GM12878 (cell line): ENCODE measurements at regions not wholly inside any gene's neighbourhood (a gene's known extent, or its start where the extent isn't known, plus 50 kb on each side); places are given as distances from the start of the nearest gene placed in this dataset.

Experiments used
- ATAC-seq: fragments of 200-7000 bp; cut with Tn5 transposase; 3 replicates; pipeline ENCODE4 v1.9.1; 2020; ENCODE audit warnings: mild to moderate bottlenecking, moderate library complexity
- BruUV-seq: library from RNA; stranded (reverse); fragments of 400-500 nt; replicated peaks from 2 replicates; lab custom pipeline; 2021; lab: Mats Ljungman, UMichigan
- CTCF ChIA-PET: fragments of 300-600 bp; sonication (Branson Sonifier 250); formaldehyde crosslinking; extraction: SDS; loops from one replicate; lab custom pipeline; 2021; ENCODE audit warnings: inconsistent platforms; lab: Yijun Ruan, JAX
- POLR2A ChIA-PET: fragments of 350-600 bp; formaldehyde crosslinking; extraction: SDS; loops from one replicate; lab custom pipeline; 2021; ENCODE audit warnings: inconsistent platforms; lab: Charles Lee
- RAD21 ChIA-PET: fragments of 300-600 bp; sonication (Branson Sonifier 250); formaldehyde crosslinking; loops from one replicate; lab custom pipeline; 2023; ENCODE audit warnings: antibody characterized with exemption; ENCODE audit not compliant: unreplicated experiment; lab: Charles Lee
- SMC1A ChIA-PET: fragments of 300-600 bp; sonication (Branson Sonifier 250); formaldehyde crosslinking; loops from one replicate; lab custom pipeline; 2023; ENCODE audit not compliant: unreplicated experiment, uncharacterized antibody; lab: Charles Lee
- DNase-seq: peaks from one replicate; pipeline ENCODE4 v3.0.0-alpha.2; 2011; ENCODE audit warnings: low read depth, low spot score
- FAIRE-seq: peaks from 3 replicates; lab custom pipeline; 2011; peaks lifted over from hg19 to GRCh38; lab: Jason Lieb, UNC
- H2AFZ ChIP-seq: 2 replicates; pipeline ENCODE4 v1.6.0; 2011; ENCODE audit warnings: low read depth, low read length, control low read depth; ENCODE audit not compliant: control insufficient read depth
- H3K27ac ChIP-seq: 2 replicates; pipeline ENCODE4 v1.5.1; 2011; ENCODE audit warnings: control low read depth; ENCODE audit not compliant: control insufficient read depth, insufficient read depth
- H3K27me3 ChIP-seq, 2 experiments: replicated peaks in 1 of 2; 2 replicates each; pipeline versions ENCODE4 v1.6.0 to v1.6.1; 2011; ENCODE audit warnings: low read length in 1 of 2; ENCODE audit not compliant: control insufficient read depth in 2 of 2, insufficient read depth in 2 of 2
- H3K36me3 ChIP-seq, 2 experiments: 2 replicates each; pipeline ENCODE4 v1.5.1; 2011; ENCODE audit warnings: low read length in 1 of 2; ENCODE audit not compliant: control insufficient read depth in 2 of 2, insufficient read depth in 2 of 2
- H3K4me1 ChIP-seq: 2 replicates; pipeline ENCODE4 v1.6.1; 2011; ENCODE audit warnings: mild to moderate bottlenecking, low read length, moderate library complexity, mixed read lengths; ENCODE audit not compliant: control insufficient read depth, insufficient read depth
- H3K4me2 ChIP-seq: 2 replicates; pipeline ENCODE4 v1.6.0; 2011; ENCODE audit warnings: control low read depth; ENCODE audit not compliant: control insufficient read depth, insufficient read depth
- H3K4me3 ChIP-seq: fragments of 200-600 bp; sonication (generic); 2 replicates; pipeline ENCODE4 v1.5.1; 2016
- H3K79me2 ChIP-seq: 2 replicates; pipeline ENCODE4 v1.6.0; 2011; ENCODE audit warnings: low read length; ENCODE audit not compliant: control insufficient read depth, insufficient read depth
- H3K9ac ChIP-seq: 2 replicates; pipeline ENCODE4 v1.8.0; 2011; ENCODE audit warnings: low read length, control low read depth, mixed read lengths; ENCODE audit not compliant: control insufficient read depth, insufficient read depth
- H3K9me3 ChIP-seq: replicated peaks from 3 replicates; pipeline ENCODE4 v1.5.1; 2011; ENCODE audit warnings: mild to moderate bottlenecking, low read length; ENCODE audit not compliant: control insufficient read depth, insufficient read depth
- H4K20me1 ChIP-seq: 2 replicates; pipeline ENCODE4 v1.6.0; 2011; ENCODE audit not compliant: control insufficient read depth, insufficient read depth
- CBX3 ChIP-seq: fragments of 200-600 bp; sonication (generic); IDR thresholded peaks from 2 replicates; pipeline ENCODE4 v1.6.1; 2016; ENCODE audit warnings: low read depth, borderline replicate concordance
- CUX1 ChIP-seq: IDR thresholded peaks from 2 replicates; pipeline ENCODE4 v1.6.1; 2012; ENCODE audit warnings: improper control_type of control experiment, low read depth, low read length; ENCODE audit not compliant: insufficient replicate concordance
- E2F4 ChIP-seq: IDR thresholded peaks from 2 replicates; pipeline ENCODE4 v1.6.1; 2012; ENCODE audit warnings: low read depth, low read length, improper control_type of control experiment
- ELK1 ChIP-seq: IDR thresholded peaks from 2 replicates; pipeline ENCODE4 v1.6.1; 2012; ENCODE audit warnings: low read depth, low read length, improper control_type of control experiment
- IKZF1 ChIP-seq: fragments of 450-650 bp; conservative IDR thresholded peaks from 2 replicates; pipeline ENCODE4 v1.6.1; 2017; ENCODE audit warnings: antibody characterized with exemption, mild to moderate bottlenecking
- IKZF2 ChIP-seq, 2 experiments: fragments of 450-650 bp; IDR thresholded peaks; 2 replicates each; pipeline ENCODE4 v1.6.1; 2017; ENCODE audit warnings: mild to moderate bottlenecking in 2 of 2, moderate library complexity in 2 of 2
- MTA3 ChIP-seq: IDR thresholded peaks from 2 replicates; pipeline ENCODE4 v1.6.1; 2012; ENCODE audit warnings: low read length, inconsistent platforms, borderline replicate concordance
- MYB ChIP-seq: fragments of 150-350 bp; IDR thresholded peaks from 2 replicates; pipeline ENCODE4 v1.6.1; 2014; ENCODE audit warnings: mild to moderate bottlenecking, low read depth, low read length, borderline replicate concordance
- NBN ChIP-seq: fragments of 450-650 bp; IDR thresholded peaks from 2 replicates; pipeline ENCODE4 v1.6.1; 2016
- YBX1 ChIP-seq: fragments of 450-650 bp; IDR thresholded peaks from 2 replicates; pipeline ENCODE4 v1.6.1; 2016; ENCODE audit warnings: antibody characterized with exemption
- WGBS: methylation state at CpG from one replicate; pipeline ENCODE4 v1.1.6; 2016; ENCODE audit warnings: low lambda C conversion rate; ENCODE audit not compliant: insufficient replicate concordance, insufficient coverage; ENCODE audit errors: missing lambda C conversion rate; 5-methylcytosine and 5-hydroxymethylcytosine counted together
- in situ Hi-C: fragments of 300-500 bp; cut with MboI; formaldehyde crosslinking; loops from 9 replicates; pipeline ENCODE4 v1.14.3; 2018; ENCODE audit warnings: mixed read lengths
- intact Hi-C: fragments of 100-400 bp; cut with micrococcal nuclease; formaldehyde crosslinking; loops from one replicate; pipeline ENCODE4 v1.14.2; 2022; ENCODE audit not compliant: unreplicated experiment

- Histone ChIP-seq H3K9me3 (no peaks in the 10 kb centered on the region), H3K9ac (no peak overlapping the region), H3K36me3 (no peaks in the 10 kb centered on the region)
- in situ Hi-C loops, result loop anchor here (5.0 kb wide), 2 partner anchors 156 to 536 kb away; no protein-coding TSS in a partner anchor
- no TSS peak for BruUV-seq
- CTCF ChIA-PET, result interaction anchor here (0.6 to 2.8 kb wide), 20 partner anchors 9 to 698 kb away, joined by 3 to 26 read pairs (median 3); no protein-coding TSS in a partner anchor
- TF ChIP-seq NBN (no peak), ELK1 (no peak), IKZF1 (no peak), E2F4 (no peak), IKZF2 (IDR thresholded peaks at IDR 0.05) (no peak), CBX3 (no peak), CUX1 (no peak), MTA3 (no peak), YBX1 (no peak), MYB (no peak)
- TF ChIP-seq, all 136 proteins: peak for 0
- H3K27me3 ChIP-seq, result no peaks in the 10 kb centered on the region; a peak in 1 of 4 replicates
- H3K4me2 ChIP-seq, result no peak overlapping the region
- no peaks in the 10 kb centered on the region for H3K79me2 ChIP-seq
- H2AFZ ChIP-seq, result no peak overlapping the region
- DNase-seq (no peak), ATAC-seq (no peak), FAIRE-seq (no peak)
- 41% methylated on average over 22 of the region's 23 CpGs for WGBS
- ChIA-PET POLR2A (no interaction called here), SMC1A (interaction anchor here (1.0 to 5.0 kb wide), 7 partner anchors 13 to 647 kb away, joined by 3 to 32 read pairs (median 4); no protein-coding TSS in a partner anchor), RAD21 (interaction anchor here (0.9 to 2.1 kb wide), 9 partner anchors 58 to 543 kb away, joined by 3 to 10 read pairs (median 5); no protein-coding TSS in a partner anchor)
- H4K20me1 ChIP-seq, result no peaks in the 10 kb centered on the region
- H3K4me1 ChIP-seq, result no peaks in the 10 kb centered on the region
- no peak overlapping the region for H3K4me3 ChIP-seq
- H3K27ac ChIP-seq, result no peak overlapping the region
- intact Hi-C loops, result loop anchor here (2.0 kb wide), 1 partner anchor 647 kb away; no protein-coding TSS in a partner anchor
Measured at GRCh38 chr18:47748093-47748796, 182.2 kb downstream of the SMAD2 start.
